ENCODE measurements at regions not wholly inside any gene's neighbourhood (a gene's known extent, or its start where the extent isn't known, plus 50 kb on each side); places are given as distances from the start of the nearest gene placed in this dataset.
"Not testable (repeated sequence)": the region's sequence is repeated elsewhere in the genome, so short reads cannot be mapped to it uniquely, and the experiment has no call there.

- no peak for DNase-seq
These were observed 479.2 kb upstream of the LRRC7 start for GRCh38 chr1:69088571-69088970.

- DNase-seq, result no peak
These were observed 477.6 kb upstream of the LRRC7 start for GRCh38 chr1:69090170-69090569.

DNA sequence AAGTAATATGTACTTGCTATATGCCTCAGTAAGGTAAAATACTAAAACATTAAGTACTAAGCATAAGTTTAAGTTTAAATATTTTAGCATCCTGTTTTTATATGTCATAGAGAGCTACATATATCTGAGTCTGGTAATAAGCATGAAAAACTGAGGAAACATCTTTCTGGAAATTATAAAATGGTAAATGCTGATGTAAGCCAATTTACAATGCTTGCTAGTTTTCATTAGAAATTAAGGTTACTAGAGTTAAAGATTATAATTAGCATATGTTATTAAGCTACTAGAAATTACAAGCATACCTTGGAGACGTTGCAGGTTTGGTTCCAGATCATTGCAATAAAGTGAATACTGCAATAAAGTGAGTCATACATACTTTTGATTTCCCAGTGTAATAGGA is 477.0 kb upstream of the LRRC7 start:
- DNase-seq, result no peak

DNA sequence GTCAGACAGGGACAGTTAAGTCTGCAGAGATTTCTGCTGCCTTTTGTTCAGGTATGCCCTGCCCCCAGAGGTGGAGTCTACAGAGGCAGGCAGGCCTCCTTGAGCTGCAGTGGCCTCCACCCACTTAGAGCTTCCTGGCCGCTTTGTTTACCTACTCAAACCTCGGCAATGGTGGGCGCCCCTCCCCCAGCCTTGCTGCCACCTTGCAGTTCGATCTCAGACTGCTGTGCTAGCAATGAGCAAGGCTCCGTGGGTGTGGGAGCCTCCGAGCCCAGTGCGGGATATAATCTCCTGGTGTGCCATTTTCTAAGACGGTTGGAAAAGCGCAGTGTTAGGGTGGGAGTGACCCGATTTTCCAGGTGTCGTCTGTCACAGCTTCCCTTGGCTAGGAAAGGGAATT is 465.7 kb upstream of the LRRC7 start:
- DNase-seq, result not testable (repeated sequence)

- no peak for DNase-seq
These were observed 464.5 kb upstream of the LRRC7 start for GRCh38 chr1:69103213-69103612.

DNA sequence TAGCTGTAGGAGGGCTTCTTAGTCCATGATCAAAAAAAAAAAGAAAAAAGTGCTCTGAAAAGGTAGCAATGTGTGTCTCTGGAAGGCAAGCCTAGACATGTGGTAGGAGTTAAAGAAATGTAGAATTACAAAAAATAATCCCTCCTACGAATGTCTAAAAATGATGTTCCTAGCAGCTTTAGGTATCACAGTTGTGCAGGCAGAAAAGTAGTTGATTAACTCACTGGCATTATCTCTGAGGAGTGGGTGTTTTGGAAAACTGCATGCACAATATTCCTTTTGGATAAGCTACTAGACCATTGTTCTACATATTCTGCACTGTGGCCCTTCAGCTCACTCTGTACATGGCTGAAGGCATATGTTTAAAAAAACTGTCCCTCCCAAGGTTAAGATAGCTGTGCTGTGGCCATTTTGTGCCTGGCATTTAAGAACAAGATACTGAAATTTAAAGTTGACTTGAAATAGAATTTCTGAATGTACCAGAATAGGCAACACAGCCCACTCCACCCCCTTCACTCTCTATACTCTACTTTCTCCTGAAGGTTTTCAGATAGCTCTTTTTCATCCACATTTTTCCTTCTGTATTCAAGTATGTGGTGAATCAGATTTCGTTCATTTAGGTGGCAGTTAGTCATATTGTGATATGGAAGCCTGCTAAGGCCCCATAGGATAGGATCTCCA is 463.9 kb upstream of the LRRC7 start:
- DNase-seq, result no peak

- no peak for DNase-seq
These were observed 462.8 kb upstream of the LRRC7 start for GRCh38 chr1:69104894-69105293.

DNA sequence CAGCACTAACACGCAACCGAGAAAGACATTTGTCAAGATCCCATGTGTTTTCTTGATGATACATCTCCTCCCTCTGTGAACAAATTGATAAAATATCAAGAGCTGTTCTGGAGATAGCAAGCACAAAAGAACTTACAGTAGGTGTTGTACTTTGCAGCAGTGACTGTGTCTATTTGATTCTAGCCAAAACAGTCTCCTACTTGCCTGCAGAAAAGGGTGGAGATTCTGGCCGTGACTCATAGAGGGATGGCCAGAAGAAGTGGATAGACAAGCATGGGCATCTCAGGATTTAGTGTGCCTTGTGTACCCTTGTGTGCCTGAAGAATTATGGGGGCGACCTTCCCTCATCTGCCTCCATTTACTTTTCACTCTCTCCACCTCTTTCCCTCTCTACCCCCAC is 458.4 kb upstream of the LRRC7 start:
- DNase-seq, result no peak

GRCh38 chr1:69110851-69111250 is 456.9 kb upstream of the LRRC7 start:
- DNase-seq, result no peak

GRCh38 chr1:69120126-69120741 is 447.5 kb upstream of the LRRC7 start:
- not testable (repeated sequence) for DNase-seq

GRCh38 chr1:69120817-69121216 is 446.9 kb upstream of the LRRC7 start:
- DNase-seq, result no peak

GRCh38 chr1:69121723-69122122 is 446.0 kb upstream of the LRRC7 start:
- DNase-seq, result no peak

GRCh38 chr1:69122373-69122772 is 445.3 kb upstream of the LRRC7 start:
- DNase-seq, result no peak

GRCh38 chr1:69123486-69123885 is 444.2 kb upstream of the LRRC7 start:
- DNase-seq, result no peak

DNA sequence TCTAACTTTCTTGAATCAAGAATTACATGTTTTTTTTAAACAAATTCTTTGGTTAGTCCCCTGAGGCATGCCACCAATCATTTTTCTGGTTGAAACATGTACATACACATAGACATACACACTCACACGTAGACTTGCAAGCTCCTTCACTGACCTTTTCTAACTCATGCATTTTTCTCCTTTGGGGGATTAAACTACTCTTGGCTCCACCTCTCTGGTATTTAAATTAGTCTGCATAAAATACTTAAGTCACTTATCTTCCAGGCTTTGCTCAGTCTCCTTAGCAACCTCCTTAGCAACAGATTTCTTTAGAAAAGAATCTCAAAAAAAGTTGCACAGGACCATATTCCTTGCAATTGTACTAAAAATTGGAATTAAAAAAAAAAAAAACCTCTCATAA is 440.9 kb upstream of the LRRC7 start:
- no peak for DNase-seq

- DNase-seq, result no peak
These were observed 439.5 kb upstream of the LRRC7 start for GRCh38 chr1:69128204-69128603.

- DNase-seq, result no peak
These were observed 438.2 kb upstream of the LRRC7 start for GRCh38 chr1:69129538-69129937.

GRCh38 chr1:69138172-69138571 is 429.6 kb upstream of the LRRC7 start:
- no peak for DNase-seq

GRCh38 chr1:69139007-69139406 is 428.7 kb upstream of the LRRC7 start:
- no peak for DNase-seq

DNA sequence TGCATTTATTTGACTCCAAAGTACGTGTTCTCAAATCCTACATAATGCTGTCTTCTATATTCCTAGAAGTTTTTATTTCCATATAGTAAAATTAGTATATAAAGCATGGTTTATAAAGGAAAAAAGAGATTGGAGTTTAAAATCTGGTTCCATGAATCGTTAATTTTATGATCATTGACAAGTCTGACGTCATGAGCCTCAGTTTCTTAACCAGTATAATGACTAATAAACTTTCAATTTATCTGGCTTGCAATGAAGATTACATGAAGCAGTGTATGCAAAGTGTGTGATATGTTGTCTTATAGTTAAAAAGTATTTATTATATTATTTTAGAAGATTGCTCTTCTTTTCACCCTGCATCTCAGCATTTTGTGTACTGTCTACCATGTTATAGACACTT is 421.4 kb upstream of the LRRC7 start:
- DNase-seq, result no peak

GRCh38 chr1:69148731-69149130 is 419.0 kb upstream of the LRRC7 start:
- DNase-seq, result no peak

GRCh38 chr1:69157046-69157756 is 410.5 kb upstream of the LRRC7 start:
- DNase-seq, result no peak

- no peak for DNase-seq
These were observed 404.5 kb upstream of the LRRC7 start for GRCh38 chr1:69163241-69163640.

DNA sequence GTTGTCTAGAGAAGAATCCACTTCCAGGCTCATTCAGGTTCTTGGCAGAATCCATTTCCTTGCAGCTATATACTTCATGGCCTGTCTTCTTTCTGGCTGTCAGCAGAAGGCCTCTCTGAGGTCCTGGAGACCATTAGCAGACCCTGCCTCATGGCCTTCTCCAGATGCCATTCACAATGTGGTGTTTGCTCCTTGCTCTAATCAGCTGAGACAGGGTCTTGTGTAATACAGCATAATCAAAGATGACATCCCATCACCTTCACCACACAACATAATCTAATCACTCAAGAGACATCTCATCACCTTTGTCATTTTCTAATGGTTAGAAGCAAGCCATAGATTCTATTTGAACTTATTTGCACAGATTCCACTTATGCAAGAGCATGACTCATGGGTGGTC is 403.9 kb upstream of the LRRC7 start:
- no peak for DNase-seq

Data from NCI-H2081 (cell line).